GM21526 (cell line): ENCODE measurements at regions not wholly inside any gene's neighbourhood (a gene's known extent, or its start where the extent isn't known, plus 50 kb on each side); places are given as distances from the start of the nearest gene placed in this dataset.
"Not testable (repeated sequence)": the region's sequence is repeated elsewhere in the genome, so short reads cannot be mapped to it uniquely, and the experiment has no call there.

Source experiments
- ATAC-seq: cut with Tn5 transposase; IDR thresholded peaks from one replicate; pipeline ENCODE4 v1.9.1; 2021; ENCODE audit warnings: moderate library complexity; ENCODE audit not compliant: unreplicated experiment, low FRiP score

GRCh38 chr4:11069083-11069482 lies 359.6 kb downstream of the HS3ST1 start:
- ATAC-seq = no peak

DNA sequence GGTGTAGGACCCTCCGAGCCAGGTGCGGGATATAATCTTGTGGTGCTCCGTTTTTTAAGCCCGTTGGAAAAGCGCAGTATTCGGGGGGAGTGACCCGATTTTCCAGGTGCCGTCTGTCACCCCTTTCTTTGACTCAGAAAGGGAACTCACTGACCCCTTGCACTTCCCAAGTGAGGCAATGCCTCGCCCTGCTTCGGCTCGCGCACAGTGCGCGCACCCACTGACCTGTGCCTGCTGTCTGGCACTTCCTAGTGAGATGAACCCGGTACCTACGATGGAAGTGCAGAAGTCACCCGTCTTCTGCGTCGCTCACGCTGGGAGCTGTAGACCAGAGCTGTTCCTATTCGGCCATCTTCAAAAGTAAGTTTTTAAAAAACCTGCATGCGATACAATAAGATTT lies 362.1 kb downstream of the HS3ST1 start:
- not testable (repeated sequence) for ATAC-seq

- ATAC-seq = not testable (repeated sequence)
Measured at GRCh38 chr4:11060637-11061036, 368.1 kb downstream of the HS3ST1 start.

DNA sequence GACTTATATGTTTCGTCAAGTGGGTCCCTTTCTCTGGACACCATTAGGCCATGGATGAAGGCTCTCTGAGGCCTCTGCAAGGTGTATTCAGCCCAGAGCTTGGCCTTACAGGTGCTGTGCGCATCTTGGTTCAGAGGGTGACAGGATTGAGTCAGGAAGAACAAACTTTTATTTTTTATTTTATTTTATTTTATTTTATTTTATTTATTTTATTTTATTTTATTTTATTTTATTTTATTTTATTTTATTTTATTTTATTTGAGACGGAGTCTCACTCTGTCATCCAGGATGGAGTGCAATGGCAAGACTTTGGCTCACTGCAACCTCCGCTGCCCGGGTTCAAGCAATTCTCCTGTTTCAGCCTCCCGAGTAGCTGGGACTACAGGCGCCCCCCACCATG lies 370.4 kb upstream of the CLNK start:
- not testable (repeated sequence) for ATAC-seq

- no peak for ATAC-seq
Measured at GRCh38 chr4:11053601-11054220, 369.1 kb upstream of the CLNK start.

DNA sequence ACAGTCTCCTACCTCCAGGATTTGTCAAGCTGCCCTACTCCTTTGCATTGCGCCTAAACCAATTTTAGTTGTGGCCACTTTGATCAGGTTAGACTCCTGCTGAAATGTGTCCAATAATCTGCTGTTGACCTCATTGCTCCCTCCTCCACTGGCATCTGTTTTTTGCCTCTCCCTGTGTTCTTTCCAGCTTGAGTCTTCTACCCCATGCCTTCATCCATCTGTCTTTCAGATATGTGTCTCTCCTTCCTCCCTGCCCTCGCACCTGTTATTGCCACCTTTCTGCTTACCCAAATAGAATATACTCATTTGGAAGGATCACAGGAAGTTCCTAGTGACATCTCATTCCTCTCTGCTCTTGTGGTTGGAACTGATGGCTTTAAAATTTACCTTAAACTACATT lies 366.6 kb upstream of the CLNK start:
- ATAC-seq = no peak

DNA sequence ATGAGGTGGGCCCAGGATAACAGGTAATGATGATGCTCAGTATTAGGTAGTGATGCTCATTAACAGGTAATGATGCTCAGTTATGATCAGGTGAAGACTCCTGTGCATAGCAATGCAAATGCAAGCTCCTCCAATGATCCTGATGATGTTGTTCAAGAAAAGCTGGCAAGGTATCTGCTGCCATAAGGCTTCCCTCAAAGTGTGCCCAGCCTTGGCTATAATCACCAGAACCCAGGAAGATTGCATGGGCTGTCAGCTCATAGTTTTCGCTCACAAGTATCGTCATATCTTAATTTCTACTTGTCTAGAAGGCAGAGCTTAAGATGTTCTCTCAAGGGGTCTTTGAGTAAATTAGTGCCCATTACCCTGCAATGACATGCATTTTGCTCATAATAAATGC lies 366.2 kb upstream of the CLNK start:
- ATAC-seq = no peak

DNA sequence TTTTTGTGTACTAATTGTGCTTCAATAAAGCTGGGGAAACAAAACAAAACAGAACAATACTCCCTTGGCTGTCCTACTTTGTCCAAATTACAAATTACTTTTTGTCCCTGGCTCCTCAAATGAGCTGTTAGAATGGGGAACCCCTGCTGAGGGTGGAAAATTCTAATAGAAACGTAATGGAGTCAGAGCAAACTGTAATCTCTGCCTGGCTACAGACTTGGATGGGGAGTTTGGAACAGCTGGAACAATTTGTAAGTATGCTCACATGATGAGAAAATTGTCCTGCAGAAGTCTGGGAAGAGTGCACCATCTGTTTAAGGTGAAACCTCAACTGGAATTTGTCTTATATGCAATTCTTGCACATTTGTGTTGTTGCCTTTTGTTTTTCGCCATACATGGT lies 364.4 kb upstream of the CLNK start:
- no peak for ATAC-seq

- ATAC-seq = no peak
Measured at GRCh38 chr4:11042760-11043159, 358.2 kb upstream of the CLNK start.

- ATAC-seq = no peak
Measured at GRCh38 chr4:11039634-11040131, 355.1 kb upstream of the CLNK start.

DNA sequence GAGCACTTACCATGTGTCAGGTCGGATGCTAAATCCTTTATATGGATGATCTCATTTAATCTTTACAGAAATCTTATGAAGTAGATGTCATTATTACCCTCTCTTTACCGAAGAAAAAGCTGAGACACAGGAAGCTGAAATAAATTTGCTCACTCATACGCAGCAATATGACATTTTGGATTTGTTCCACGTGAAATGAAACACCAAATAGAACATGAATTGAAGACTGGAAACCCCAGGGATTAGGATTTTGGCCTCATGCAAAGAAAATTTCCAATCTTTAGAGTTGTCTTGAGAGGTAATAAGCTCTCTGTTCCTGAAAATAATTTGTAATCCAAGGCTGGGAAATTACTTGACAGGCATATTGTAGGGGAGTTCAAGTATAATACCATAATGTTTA lies 354.4 kb upstream of the CLNK start:
- no peak for ATAC-seq

DNA sequence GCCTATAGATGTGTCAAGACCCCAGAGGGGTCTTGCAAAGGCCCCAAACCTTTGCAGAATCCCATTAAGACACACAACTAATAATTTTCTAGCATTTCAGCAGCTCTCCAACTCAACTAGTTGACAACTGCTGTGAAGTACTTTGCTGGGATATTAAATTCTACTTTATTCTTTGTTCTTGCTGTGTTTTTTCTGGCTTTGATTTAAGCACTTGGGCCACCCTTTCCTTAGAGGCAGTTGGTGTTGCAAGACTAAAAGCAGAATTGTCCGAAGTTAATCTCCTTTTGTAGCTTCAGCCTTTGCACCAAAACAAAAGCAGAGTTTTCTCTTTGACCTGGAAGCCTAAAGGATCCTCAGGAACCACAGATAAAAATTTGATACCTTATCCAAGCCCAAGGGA lies 353.1 kb upstream of the CLNK start:
- ATAC-seq = no peak

- no peak for ATAC-seq
Measured at GRCh38 chr4:11028334-11028733, 343.8 kb upstream of the CLNK start.

DNA sequence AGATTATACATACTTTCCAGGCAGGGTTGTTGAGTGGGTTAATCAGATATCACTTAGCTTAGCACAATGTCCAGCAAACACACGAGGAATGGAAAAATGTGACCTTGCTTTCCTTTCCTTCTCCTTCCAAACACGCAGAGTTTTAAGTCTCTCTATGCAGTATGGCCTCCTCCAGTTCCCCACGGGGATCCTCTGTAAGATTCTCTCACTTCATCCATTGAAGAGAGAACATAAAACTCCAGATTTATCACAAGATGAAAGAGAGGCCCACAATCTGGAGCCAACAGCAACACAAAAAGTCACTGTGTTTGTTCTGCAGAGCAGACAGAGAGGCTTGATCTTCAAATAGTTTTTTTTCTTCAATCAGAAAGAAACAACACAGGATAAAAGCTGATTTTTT lies 336.8 kb upstream of the CLNK start:
- no peak for ATAC-seq

- no peak for ATAC-seq
Measured at GRCh38 chr4:11019451-11020240, 335.1 kb upstream of the CLNK start.

DNA sequence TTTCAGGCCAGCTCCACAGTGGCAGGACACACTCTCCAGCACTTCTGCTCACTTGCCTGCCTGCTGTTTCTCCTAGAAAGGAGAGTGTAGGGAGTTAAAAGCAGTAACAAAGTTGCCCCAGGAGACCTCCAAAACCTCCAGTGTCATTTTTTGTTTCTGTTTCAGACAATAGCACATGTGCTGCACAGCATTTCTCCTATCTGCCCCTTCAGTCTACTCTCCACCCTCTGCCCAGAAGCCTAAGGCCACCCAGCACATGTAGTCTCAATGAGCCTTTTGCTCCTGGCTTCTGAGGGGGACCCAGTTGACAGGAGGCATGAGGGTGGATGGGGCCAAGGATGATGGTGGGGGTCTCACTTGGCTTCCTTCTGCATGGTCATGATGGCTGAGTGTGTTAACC lies 329.6 kb upstream of the CLNK start:
- no peak for ATAC-seq

DNA sequence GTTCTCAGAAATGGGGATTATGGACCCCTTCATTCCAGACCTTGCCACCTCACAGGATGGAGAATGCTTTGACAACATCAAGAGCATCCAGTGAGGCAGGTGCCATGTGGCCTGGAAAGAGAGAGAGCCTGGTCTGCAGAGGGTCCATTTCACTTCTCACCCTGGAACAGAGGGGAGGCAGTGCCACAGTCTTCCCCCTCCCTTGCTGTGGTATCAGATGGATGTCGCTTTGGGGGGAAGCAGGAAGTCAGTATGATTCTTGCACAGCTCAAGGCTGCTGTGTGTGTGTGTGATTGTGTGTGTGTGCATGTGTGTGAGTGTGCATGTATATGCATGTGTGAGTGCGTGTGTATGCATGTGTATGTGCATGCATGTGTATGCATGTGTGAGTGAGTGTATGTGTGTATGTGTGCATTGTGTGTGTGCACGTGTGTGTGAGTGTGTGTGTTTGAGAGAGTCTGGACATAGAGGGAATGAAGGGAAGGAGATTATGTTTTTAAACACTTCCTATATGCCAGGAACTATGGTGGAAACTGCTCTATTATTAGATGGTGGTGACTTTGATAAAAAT lies 328.6 kb upstream of the CLNK start:
- ATAC-seq = no peak

GRCh38 chr4:11011249-11011648 lies 326.7 kb upstream of the CLNK start:
- no peak for ATAC-seq

- no peak for ATAC-seq
Measured at GRCh38 chr4:11010624-11011023, 326.1 kb upstream of the CLNK start.

GRCh38 chr4:11009281-11009680 lies 324.7 kb upstream of the CLNK start:
- ATAC-seq = no peak

- no peak for ATAC-seq
Measured at GRCh38 chr4:11005300-11005699, 320.7 kb upstream of the CLNK start.

GRCh38 chr4:11004818-11005217 lies 320.2 kb upstream of the CLNK start:
- ATAC-seq = no peak
